ENCODE measurements at regions not wholly inside any gene's neighbourhood (a gene's known extent, or its start where the extent isn't known, plus 50 kb on each side); places are given as distances from the start of the nearest gene placed in this dataset.

- H3K9me3 ChIP-seq (ENCODE audit: control insufficient read depth, insufficient read depth, low read length) = no peaks in the 10 kb centered on the region
- no peak for TF ChIP-seq CTCF (IDR thresholded peaks at IDR 0.05)
- WGBS (ENCODE audit: insufficient coverage) = 94% methylated on average over 8 of the region's 9 CpGs
- H3K36me3 ChIP-seq (ENCODE audit: control insufficient read depth, insufficient read depth, low read length) = no peaks in the 10 kb centered on the region
- ATAC-seq = no peak
- intact Hi-C loops (cut with micrococcal nuclease) = loop anchor here (2.0 to 5.0 kb wide), 2 partner anchors 32 to 61 kb away; no protein-coding TSS in a partner anchor
- Mint-ChIP-seq H3K4me3 (no peak overlapping the region), H3K27me3 (ENCODE audit: low read depth in 2 of 2) (peaks cover 0 to 34% of the 10 kb centered on the region in 2 donors), H3K27ac (peak overlapping the region in 1 of 2 donors; percentile 94), H3K4me1 (peaks cover 55 to 82% of the 10 kb centered on the region in 2 donors), H3K36me3 (no peaks in the 10 kb centered on the region), H3K9me3 (peaks cover under 1% of the 10 kb centered on the region in 2 donors)
- peaks cover 90% of the 10 kb centered on the region for H3K4me1 ChIP-seq (ENCODE audit: control insufficient read depth, insufficient read depth, low read length)
- no peak for DNase-seq
- peaks cover 3% of the 10 kb centered on the region for H3K27me3 ChIP-seq (ENCODE audit: control insufficient read depth, insufficient read depth, low read length)
- H3K27ac ChIP-seq (ENCODE audit: low read length) = no peak overlapping the region
- no peak overlapping the region for H3K4me3 ChIP-seq (ENCODE audit: low read length)
Measured at GRCh38 chr6:170149681-170150589, 140.9 kb downstream of the DLL1 start.

- Histone ChIP-seq H3K4me1 (ENCODE audit: control insufficient read depth, insufficient read depth, low read length) (peaks cover 94% of the 10 kb centered on the region), H3K36me3 (ENCODE audit: control insufficient read depth, insufficient read depth, low read length) (no peaks in the 10 kb centered on the region), H3K4me3 (ENCODE audit: low read length) (no peak overlapping the region), H3K9me3 (ENCODE audit: control insufficient read depth, insufficient read depth, low read length) (peaks cover 6% of the 10 kb centered on the region), H3K27ac (ENCODE audit: low read length) (peak overlapping the region; percentile 80), H3K27me3 (ENCODE audit: control insufficient read depth, insufficient read depth, low read length) (peaks cover 3% of the 10 kb centered on the region)
- Mint-ChIP-seq H3K4me3 (peak overlapping the region; percentile 95), H3K27ac (peak overlapping the region; percentile 94), H3K27me3 (ENCODE audit: low read depth in 2 of 2) (peaks cover 0 to 31% of the 10 kb centered on the region in 2 donors), H3K4me1 (peaks cover 62 to 86% of the 10 kb centered on the region in 2 donors), H3K9me3 (peaks cover 7% of the 10 kb centered on the region in 2 donors), H3K36me3 (no peaks in the 10 kb centered on the region)
- 47% methylated on average over 15 of the region's 17 CpGs for WGBS (ENCODE audit: insufficient coverage)
- TF ChIP-seq CTCF (IDR thresholded peaks at IDR 0.05) = no peak
- DNase-seq (no peak), ATAC-seq (no peak)
- intact Hi-C loops (cut with micrococcal nuclease) = loop anchor here (2.0 to 5.0 kb wide), 2 partner anchors 33 to 60 kb away; no protein-coding TSS in a partner anchor
Measured at GRCh38 chr6:170148709-170149470, 142.0 kb downstream of the DLL1 start.

GRCh38 chr6:170147832-170148708 lies 142.8 kb downstream of the DLL1 start:
- H3K36me3 ChIP-seq (ENCODE audit: control insufficient read depth, insufficient read depth, low read length) = no peaks in the 10 kb centered on the region
- WGBS (ENCODE audit: insufficient coverage) = 3% methylated on average over 30 of the region's 30 CpGs
- peaks cover 9% of the 10 kb centered on the region for H3K9me3 ChIP-seq (ENCODE audit: control insufficient read depth, insufficient read depth, low read length)
- H3K27ac Mint-ChIP-seq = peak overlapping the region; percentile 94
- H3K4me3 Mint-ChIP-seq = peak overlapping the region; percentile 95
- H3K27ac ChIP-seq (ENCODE audit: low read length) = peak overlapping the region; percentile 80
- no peak for TF ChIP-seq CTCF (IDR thresholded peaks at IDR 0.05)
- ATAC-seq (peak; percentile 74 to 85 (median 81)), DNase-seq (peak; percentile 68 to 77)
- peaks cover 3% of the 10 kb centered on the region for H3K27me3 ChIP-seq (ENCODE audit: control insufficient read depth, insufficient read depth, low read length)
- peaks cover 0 to 30% of the 10 kb centered on the region in 2 donors for H3K27me3 Mint-ChIP-seq (ENCODE audit: low read depth in 2 of 2)
- H3K4me3 ChIP-seq (ENCODE audit: low read length) = peak overlapping the region; percentile 34
- H3K4me1 Mint-ChIP-seq = peaks cover 62 to 84% of the 10 kb centered on the region in 2 donors
- H3K36me3 Mint-ChIP-seq = no peaks in the 10 kb centered on the region
- peaks cover 90% of the 10 kb centered on the region for H3K4me1 ChIP-seq (ENCODE audit: control insufficient read depth, insufficient read depth, low read length)
- intact Hi-C loops (cut with micrococcal nuclease) = loop anchor here (2.0 to 5.0 kb wide), 2 partner anchors 34 to 59 kb away; no protein-coding TSS in a partner anchor
- H3K9me3 Mint-ChIP-seq = peaks cover 7% of the 10 kb centered on the region in 2 donors

Measured in natural killer cell (primary cell).